IMR-90 (cell line): ENCODE measurements at regions not wholly inside any gene's neighbourhood (a gene's known extent, or its start where the extent isn't known, plus 50 kb on each side); places are given as distances from the start of the nearest gene placed in this dataset.

Experiments
- ATAC-seq: fragments of 200-7000 bp; cut with Tn5 transposase; 2 replicates; pipeline ENCODE4 v1.9.1; 2020; ENCODE audit warnings: low read depth, mild to moderate bottlenecking, moderate library complexity
- BruUV-seq: library from RNA; stranded (reverse); fragments of 400-500 nt; replicated peaks from 2 replicates; lab custom pipeline; 2021; lab: Mats Ljungman, UMichigan
- CTCF ChIA-PET: fragments of 300-600 bp; formaldehyde crosslinking; extraction: SDS; loops from one replicate; lab custom pipeline; 2021; ENCODE audit warnings: antibody characterized with exemption; lab: Yijun Ruan, JAX
- POLR2A ChIA-PET: fragments of 300-600 bp; sonication (Branson Sonifier 250); formaldehyde crosslinking; loops from one replicate; lab custom pipeline; 2022; ENCODE audit warnings: antibody characterized with exemption; ENCODE audit not compliant: unreplicated experiment; lab: Charles Lee
- DNase-seq: peaks from one replicate; pipeline ENCODE4 v3.0.0; 2013
- H2AFZ ChIP-seq: replicated peaks from 2 replicates; pipeline ENCODE3; 2013; ENCODE audit warnings: low read length, mild to moderate bottlenecking; ENCODE audit not compliant: poor library complexity
- H2AK5ac ChIP-seq: 2 replicates; pipeline ENCODE4 v1.6.1; 2013; ENCODE audit warnings: low read depth, low read length, inconsistent platforms
- H2AK9ac ChIP-seq: replicated peaks from 2 replicates; pipeline ENCODE3; 2013; ENCODE audit warnings: mild to moderate bottlenecking, low read depth, low read length, moderate library complexity; ENCODE audit not compliant: poor library complexity
- H2BK120ac ChIP-seq: 2 replicates; pipeline ENCODE4 v1.6.1; 2013; ENCODE audit warnings: low read depth, low read length, inconsistent platforms
- H2BK15ac ChIP-seq: 3 replicates; pipeline ENCODE4 v1.6.1; 2013; ENCODE audit warnings: low read depth, low read length, inconsistent platforms
- H2BK20ac ChIP-seq: 2 replicates; pipeline ENCODE4 v1.6.1; 2013; ENCODE audit warnings: low read depth, mild to moderate bottlenecking, inconsistent platforms, low read length, moderate library complexity
- H2BK5ac ChIP-seq: 2 replicates; pipeline ENCODE4 v1.6.1; 2013; ENCODE audit warnings: mild to moderate bottlenecking, low read depth, low read length, inconsistent platforms; ENCODE audit not compliant: poor library complexity, severe bottlenecking
- H3K14ac ChIP-seq: replicated peaks from 2 replicates; pipeline ENCODE4 v1.6.1; 2013; ENCODE audit warnings: low read depth, low read length, inconsistent platforms
- H3K18ac ChIP-seq: 2 replicates; pipeline ENCODE4 v1.6.1; 2013; ENCODE audit warnings: low read depth, low read length, control low read depth
- H3K23ac ChIP-seq: 2 replicates; pipeline ENCODE4 v1.6.1; 2013; ENCODE audit warnings: low read depth, low read length, inconsistent platforms
- H3K27ac ChIP-seq: 2 replicates; pipeline ENCODE4 v1.5.1; 2013; ENCODE audit warnings: mild to moderate bottlenecking, control low read depth, low read length; ENCODE audit not compliant: insufficient read depth
- H3K27me3 ChIP-seq: 2 replicates; pipeline ENCODE4 v1.6.1; 2013; ENCODE audit warnings: low read length; ENCODE audit not compliant: control insufficient read depth, insufficient read depth
- H3K36me3 ChIP-seq: 2 replicates; pipeline ENCODE4 v1.6.1; 2013; ENCODE audit warnings: low read length, mixed read lengths; ENCODE audit not compliant: control insufficient read depth, insufficient read depth
- H3K4ac ChIP-seq: 2 replicates; pipeline ENCODE4 v1.6.1; 2013; ENCODE audit warnings: low read depth, low read length, inconsistent platforms
- H3K4me1 ChIP-seq: 2 replicates; pipeline ENCODE4 v1.6.1; 2013; ENCODE audit warnings: low read length, mixed read lengths; ENCODE audit not compliant: control insufficient read depth, insufficient read depth
- H3K4me2 ChIP-seq: 2 replicates; pipeline ENCODE4 v1.6.1; 2013; ENCODE audit warnings: low read depth, mild to moderate bottlenecking, control low read depth, low read length, moderate library complexity
- H3K4me3 ChIP-seq: 2 replicates; pipeline ENCODE4 v1.5.1; 2013; ENCODE audit warnings: low read depth, mild to moderate bottlenecking, control low read depth, low read length, moderate library complexity; ENCODE audit not compliant: insufficient read depth
- H3K56ac ChIP-seq: 2 replicates; pipeline ENCODE4 v1.6.1; 2013; ENCODE audit warnings: low read length, inconsistent platforms; ENCODE audit not compliant: insufficient read depth; ENCODE audit errors: extremely low read depth
- H3K79me1 ChIP-seq, 2 experiments: 2 replicates each; pipeline ENCODE4 v1.6.1; 2013; ENCODE audit warnings: low read length in 2 of 2, inconsistent platforms in 1 of 2, low read depth in 1 of 2
- H3K9ac ChIP-seq: 2 replicates; pipeline ENCODE4 v1.6.1; 2013; ENCODE audit warnings: low read depth, low read length, control low read depth
- H3K9me1 ChIP-seq: 2 replicates; pipeline ENCODE4 v1.6.1; 2013; ENCODE audit warnings: low read length, inconsistent platforms; ENCODE audit not compliant: insufficient read depth
- H3K9me3 ChIP-seq: 2 replicates; pipeline ENCODE4 v1.6.1; 2013; ENCODE audit warnings: low read length; ENCODE audit not compliant: control insufficient read depth, insufficient read depth
- H4K20me1 ChIP-seq: 2 replicates; pipeline ENCODE4 v1.6.1; 2013; ENCODE audit warnings: low read length, inconsistent platforms; ENCODE audit not compliant: insufficient read depth
- H4K5ac ChIP-seq: 2 replicates; pipeline ENCODE4 v1.6.1; 2013; ENCODE audit warnings: mild to moderate bottlenecking, low read depth, low read length, control low read depth
- H4K8ac ChIP-seq, 2 experiments: 2 replicates each; pipeline ENCODE4 v1.6.1; 2013; ENCODE audit warnings: low read depth in 2 of 2, low read length in 2 of 2, control low read depth in 1 of 2, inconsistent platforms in 1 of 2
- H4K91ac ChIP-seq: 2 replicates; pipeline ENCODE4 v1.6.1; 2013; ENCODE audit warnings: low read depth, low read length, inconsistent platforms; ENCODE audit not compliant: insufficient read depth
- BHLHE40 ChIP-seq: fragments of 150-350 bp; IDR thresholded peaks from 2 replicates; pipeline ENCODE4 v1.6.1; 2016; ENCODE audit warnings: mild to moderate bottlenecking, low read depth, low read length
- CHD1 ChIP-seq: IDR thresholded peaks from 2 replicates; pipeline ENCODE4 v1.6.1; 2012; ENCODE audit warnings: low read depth, low read length, improper control_type of control experiment
- FOS ChIP-seq: fragments of 150-350 bp; IDR thresholded peaks from 2 replicates; pipeline ENCODE4 v1.6.1; 2016; ENCODE audit warnings: low read depth, low read length
- MAFK ChIP-seq: IDR thresholded peaks from 2 replicates; pipeline ENCODE4 v1.6.1; 2012; ENCODE audit warnings: low read depth, low read length, improper control_type of control experiment
- MAZ ChIP-seq: IDR thresholded peaks from 2 replicates; pipeline ENCODE4 v1.6.1; 2012; ENCODE audit warnings: low read depth, mild to moderate bottlenecking, low read length, improper control_type of control experiment, moderate library complexity, borderline replicate concordance
- MXI1 ChIP-seq: IDR thresholded peaks from 2 replicates; pipeline ENCODE4 v1.6.1; 2012; ENCODE audit warnings: low read depth, mild to moderate bottlenecking, low read length, moderate library complexity, borderline replicate concordance
- NFE2L2 ChIP-seq: fragments of 150-350 bp; IDR thresholded peaks from 2 replicates; pipeline ENCODE4 v1.6.1; 2016; ENCODE audit warnings: low read depth, mild to moderate bottlenecking, low read length
- RAD21 ChIP-seq: IDR thresholded peaks from 2 replicates; pipeline ENCODE4 v1.6.1; 2012; ENCODE audit warnings: low read length, improper control_type of control experiment
- RCOR1 ChIP-seq: IDR thresholded peaks from 2 replicates; pipeline ENCODE4 v1.6.1; 2012; ENCODE audit warnings: mild to moderate bottlenecking, low read length, improper control_type of control experiment; ENCODE audit not compliant: insufficient replicate concordance
- SMC3 ChIP-seq: fragments of 150-350 bp; IDR thresholded peaks from 2 replicates; pipeline ENCODE4 v1.6.1; 2016; ENCODE audit warnings: low read depth, mild to moderate bottlenecking, antibody characterized with exemption, low read length, moderate library complexity
- USF2 ChIP-seq: fragments of 150-350 bp; IDR thresholded peaks from 2 replicates; pipeline ENCODE4 v1.6.1; 2017; ENCODE audit warnings: mild to moderate bottlenecking, antibody characterized with exemption, low read length, low read depth
- WGBS, 2 experiments: methylation state at CpG; one replicate each; pipeline versions ENCODE4 v1.1.5 to v1.1.7; 2013; ENCODE audit warnings: missing lambda C conversion rate in 2 of 2; ENCODE audit not compliant: insufficient read length in 1 of 2; ENCODE audit errors: extremely low coverage in 2 of 2; 5-methylcytosine and 5-hydroxymethylcytosine counted together
- dilution Hi-C: fragments of 300-500 bp; cut with HindIII; formaldehyde crosslinking; loops from one replicate; pipeline ENCODE4 v1.14.3; 2018; ENCODE audit warnings: low sequenced_read_pairs; ENCODE audit not compliant: unreplicated experiment
- in situ Hi-C: fragments of 300-500 bp; cut with MboI; formaldehyde crosslinking; loops from 3 replicates; pipeline ENCODE4 v1.14.3; 2019; ENCODE audit warnings: low sequenced_read_pairs, inconsistent platforms, mixed read lengths
- intact Hi-C: fragments of 100-400 bp; cut with micrococcal nuclease; formaldehyde crosslinking; loops from 2 replicates; pipeline ENCODE4 v1.10.0; 2022

- H4K20me1 ChIP-seq: no peaks in the 10 kb centered on the region
- no peak overlapping the region for H3K56ac ChIP-seq
- peaks cover 5% of the 10 kb centered on the region; the same call in 1 of the 2 replicates for H3K9me1 ChIP-seq
- no peak overlapping the region for H2AFZ ChIP-seq
- no peak overlapping the region for H2BK120ac ChIP-seq
- dilution Hi-C loops: no loop called here
- H3K4ac ChIP-seq: no peak overlapping the region
- CTCF ChIA-PET: no interaction called here
- no peak overlapping the region for H3K14ac ChIP-seq
- H4K5ac ChIP-seq: no peak overlapping the region
- no peak overlapping the region for H2AK9ac ChIP-seq
- no peak overlapping the region for H3K23ac ChIP-seq
- H4K8ac ChIP-seq: no peak overlapping the region
- H3K9ac ChIP-seq: no peak overlapping the region
- H3K4me3 ChIP-seq: no peak overlapping the region
- no peak overlapping the region for H2BK20ac ChIP-seq
- no peak overlapping the region for H3K27ac ChIP-seq
- H3K9me3 ChIP-seq: no peaks in the 10 kb centered on the region; the same call in 1 of the 2 replicates
- peaks cover 4% of the 10 kb centered on the region for H3K4me1 ChIP-seq
- no peak overlapping the region for H2AK5ac ChIP-seq
- H2BK5ac ChIP-seq: no peak overlapping the region
- ATAC-seq (no peak), DNase-seq (peak; percentile 70)
- in situ Hi-C loops: loop anchor here (25.0 kb wide), 1 partner anchor 424 kb away; the partner anchor contains the start of gene ARL4A
- H3K27me3 ChIP-seq: no peaks in the 10 kb centered on the region
- no peak overlapping the region for H3K4me2 ChIP-seq
- H3K79me1 ChIP-seq: no peaks in the 10 kb centered on the region
- TF ChIP-seq MAFK (no peak), NFE2L2 (no peak), USF2 (no peak), BHLHE40 (no peak), RAD21 (no peak), CHD1 (no peak), RCOR1 (no peak), MXI1 (no peak), FOS (no peak), MAZ (no peak), SMC3 (no peak)
- H2BK15ac ChIP-seq: no peak overlapping the region
- H3K18ac ChIP-seq: no peak overlapping the region
- intact Hi-C loops: loop anchor here (10.0 kb wide), 1 partner anchor 226 kb away; no protein-coding TSS in a partner anchor
- H3K36me3 ChIP-seq: no peaks in the 10 kb centered on the region
- no CpG with 5 or more reads among the region's 3 CpGs for WGBS, 2 experiments
- no TSS peak for BruUV-seq
- no peak overlapping the region for H4K91ac ChIP-seq
- POLR2A ChIA-PET: no interaction called here
Measured at GRCh38 chr7:13111230-13111629, 423.8 kb downstream of the ARL4A start.
